ENCODE measurements at regions not wholly inside any gene's neighbourhood (a gene's known extent, or its start where the extent isn't known, plus 50 kb on each side); places are given as distances from the start of the nearest gene placed in this dataset.
"Not testable (repeated sequence)": the region's sequence is repeated elsewhere in the genome, so short reads cannot be mapped to it uniquely, and the experiment has no call there.

- 91% methylated on average over 5 of the region's 7 CpGs for WGBS (ENCODE audit: insufficient coverage)
Observed at GRCh38 chr16:60217787-60218186, 1483.7 kb upstream of the GOT2 start.

GRCh38 chr16:60214311-60214710, 1480.2 kb upstream of the GOT2 start:
- no peak for DNase-seq
- POLR2A ChIA-PET, result no interaction called here
- no peaks in the 10 kb centered on the region for H3K27me3 ChIP-seq (replicated peaks in 2 of 5; ENCODE audit: control insufficient read depth in 4 of 5, insufficient read depth in 5 of 5, low read length in 4 of 5)
- WGBS (ENCODE audit: insufficient coverage), result 100% methylated on average over 1 of the region's 1 CpG
- H3K4me1 ChIP-seq (ENCODE audit: control extremely low read depth in 1 of 4, control insufficient read depth in 4 of 4, insufficient read depth in 4 of 4, low read length in 3 of 4), result no peaks in the 10 kb centered on the region
- H3K9me3 ChIP-seq (ENCODE audit: control extremely low read depth in 1 of 5, control insufficient read depth in 4 of 5, insufficient read depth in 2 of 5, low read depth in 1 of 5, low read length in 4 of 5), result no peaks in the 10 kb centered on the region
- no peak overlapping the region for H3K27ac ChIP-seq (ENCODE audit: insufficient read depth in 1 of 2, low read depth in 1 of 2, low read length in 2 of 2, poor library complexity in 1 of 2, severe bottlenecking in 2 of 2)
- no peaks in the 10 kb centered on the region for H3K36me3 ChIP-seq (ENCODE audit: control insufficient read depth in 4 of 4, insufficient read depth in 4 of 4, low read length in 3 of 4)
- H3K4me3 ChIP-seq (ENCODE audit: control insufficient read depth in 1 of 7, extremely low read depth in 1 of 7, insufficient read depth in 4 of 7, low read depth in 2 of 7, low read length in 6 of 7), result no peak overlapping the region
- CTCF ChIA-PET, result no interaction called here

More at GRCh38 chr16:60217787-60218186, 1483.7 kb upstream of the GOT2 start:
- ChIA-PET POLR2A (no interaction called here), CTCF (no interaction called here)
- Histone ChIP-seq H3K9me3 (ENCODE audit: control extremely low read depth in 1 of 5, control insufficient read depth in 4 of 5, insufficient read depth in 2 of 5, low read depth in 1 of 5, low read length in 4 of 5) (peaks cover 0 to 7% (median 3%) of the 10 kb centered on the region in 5 experiments), H3K4me3 (ENCODE audit: control insufficient read depth in 1 of 7, extremely low read depth in 1 of 7, insufficient read depth in 4 of 7, low read depth in 2 of 7, low read length in 6 of 7) (no peak overlapping the region), H3K27me3 (replicated peaks in 2 of 5; ENCODE audit: control insufficient read depth in 4 of 5, insufficient read depth in 5 of 5, low read length in 4 of 5) (no peaks in the 10 kb centered on the region), H3K4me1 (ENCODE audit: control extremely low read depth in 1 of 4, control insufficient read depth in 4 of 4, insufficient read depth in 4 of 4, low read length in 3 of 4) (no peaks in the 10 kb centered on the region), H3K27ac (ENCODE audit: insufficient read depth in 1 of 2, low read depth in 1 of 2, low read length in 2 of 2, poor library complexity in 1 of 2, severe bottlenecking in 2 of 2) (no peak overlapping the region), H3K36me3 (ENCODE audit: control insufficient read depth in 4 of 4, insufficient read depth in 4 of 4, low read length in 3 of 4) (no peaks in the 10 kb centered on the region)
- DNase-seq, result no peak

GRCh38 chr16:60206516-60206915, 1472.4 kb upstream of the GOT2 start:
- Histone ChIP-seq H3K27ac (ENCODE audit: insufficient read depth in 1 of 2, low read depth in 1 of 2, low read length in 2 of 2, poor library complexity in 1 of 2, severe bottlenecking in 2 of 2) (no peak overlapping the region), H3K4me1 (ENCODE audit: control extremely low read depth in 1 of 4, control insufficient read depth in 4 of 4, insufficient read depth in 4 of 4, low read length in 3 of 4) (no peaks in the 10 kb centered on the region), H3K36me3 (ENCODE audit: control insufficient read depth in 4 of 4, insufficient read depth in 4 of 4, low read length in 3 of 4) (no peaks in the 10 kb centered on the region), H3K9me3 (ENCODE audit: control extremely low read depth in 1 of 5, control insufficient read depth in 4 of 5, insufficient read depth in 2 of 5, low read depth in 1 of 5, low read length in 4 of 5) (no peaks in the 10 kb centered on the region), H3K27me3 (replicated peaks in 2 of 5; ENCODE audit: control insufficient read depth in 4 of 5, insufficient read depth in 5 of 5, low read length in 4 of 5) (no peaks in the 10 kb centered on the region), H3K4me3 (ENCODE audit: control insufficient read depth in 1 of 7, extremely low read depth in 1 of 7, insufficient read depth in 4 of 7, low read depth in 2 of 7, low read length in 6 of 7) (no peak overlapping the region)
- DNase-seq, result no peak
- CTCF ChIA-PET, result no interaction called here
- no CpG with 5 or more reads among the region's 2 CpGs for WGBS (ENCODE audit: insufficient coverage)
- POLR2A ChIA-PET, result interaction anchor here (0.6 kb wide), 1 partner anchor 1229 kb away, joined by 3 read pairs; no protein-coding TSS in a partner anchor

GRCh38 chr16:60204181-60204580, 1470.1 kb upstream of the GOT2 start:
- H3K36me3 ChIP-seq (ENCODE audit: control insufficient read depth in 4 of 4, insufficient read depth in 4 of 4, low read length in 3 of 4), result no peaks in the 10 kb centered on the region
- H3K9me3 ChIP-seq (ENCODE audit: control extremely low read depth in 1 of 5, control insufficient read depth in 4 of 5, insufficient read depth in 2 of 5, low read depth in 1 of 5, low read length in 4 of 5), result no peaks in the 10 kb centered on the region
- no peak overlapping the region for H3K4me3 ChIP-seq (ENCODE audit: control insufficient read depth in 1 of 7, extremely low read depth in 1 of 7, insufficient read depth in 4 of 7, low read depth in 2 of 7, low read length in 6 of 7)
- no peak overlapping the region for H3K27ac ChIP-seq (ENCODE audit: insufficient read depth in 1 of 2, low read depth in 1 of 2, low read length in 2 of 2, poor library complexity in 1 of 2, severe bottlenecking in 2 of 2)
- no CpG with 5 or more reads among the region's 1 CpG for WGBS (ENCODE audit: insufficient coverage)
- H3K4me1 ChIP-seq (ENCODE audit: control extremely low read depth in 1 of 4, control insufficient read depth in 4 of 4, insufficient read depth in 4 of 4, low read length in 3 of 4), result no peaks in the 10 kb centered on the region
- no peaks in the 10 kb centered on the region for H3K27me3 ChIP-seq (replicated peaks in 2 of 5; ENCODE audit: control insufficient read depth in 4 of 5, insufficient read depth in 5 of 5, low read length in 4 of 5)
- CTCF ChIA-PET, result no interaction called here
- POLR2A ChIA-PET, result no interaction called here
- no peak for DNase-seq

GRCh38 chr16:60203525-60204124, 1469.5 kb upstream of the GOT2 start:
- peak; percentile 8 to 51 (median 40) for DNase-seq
- ChIA-PET CTCF (interaction anchor here (0.6 to 1.2 kb wide), 4 partner anchors 997 to 1390 kb away, joined by 3 to 5 read pairs (median 3); no protein-coding TSS in a partner anchor), POLR2A (no interaction called here)

GRCh38 chr16:60200729-60201128, 1466.6 kb upstream of the GOT2 start:
- H3K4me1 ChIP-seq (ENCODE audit: control extremely low read depth in 1 of 4, control insufficient read depth in 4 of 4, insufficient read depth in 4 of 4, low read length in 3 of 4); CTCF ChIA-PET; DNase-seq; H3K4me3 ChIP-seq (ENCODE audit: control insufficient read depth in 1 of 7, extremely low read depth in 1 of 7, insufficient read depth in 4 of 7, low read depth in 2 of 7, low read length in 6 of 7); POLR2A ChIA-PET; H3K27ac ChIP-seq (ENCODE audit: insufficient read depth in 1 of 2, low read depth in 1 of 2, low read length in 2 of 2, poor library complexity in 1 of 2, severe bottlenecking in 2 of 2); H3K36me3 ChIP-seq (ENCODE audit: control insufficient read depth in 4 of 4, insufficient read depth in 4 of 4, low read length in 3 of 4); H3K9me3 ChIP-seq (ENCODE audit: control extremely low read depth in 1 of 5, control insufficient read depth in 4 of 5, insufficient read depth in 2 of 5, low read depth in 1 of 5, low read length in 4 of 5); H3K27me3 ChIP-seq (replicated peaks in 2 of 5; ENCODE audit: control insufficient read depth in 4 of 5, insufficient read depth in 5 of 5, low read length in 4 of 5): not testable (repeated sequence)
- 100% methylated on average over 2 of the region's 6 CpGs for whole genome bisulfite sequencing (ENCODE audit: insufficient coverage)

More at GRCh38 chr16:60203525-60204124, 1469.5 kb upstream of the GOT2 start:
- no peaks in the 10 kb centered on the region for H3K4me1 ChIP-seq (ENCODE audit: control extremely low read depth in 1 of 4, control insufficient read depth in 4 of 4, insufficient read depth in 4 of 4, low read length in 3 of 4)
- H3K36me3 ChIP-seq (ENCODE audit: control insufficient read depth in 4 of 4, insufficient read depth in 4 of 4, low read length in 3 of 4), result no peaks in the 10 kb centered on the region
- WGBS (ENCODE audit: insufficient coverage), result 56% methylated on average over 1 of the region's 3 CpGs
- no peaks in the 10 kb centered on the region for H3K27me3 ChIP-seq (replicated peaks in 2 of 5; ENCODE audit: control insufficient read depth in 4 of 5, insufficient read depth in 5 of 5, low read length in 4 of 5)
- no peak overlapping the region for H3K27ac ChIP-seq (ENCODE audit: insufficient read depth in 1 of 2, low read depth in 1 of 2, low read length in 2 of 2, poor library complexity in 1 of 2, severe bottlenecking in 2 of 2)
- H3K9me3 ChIP-seq (ENCODE audit: control extremely low read depth in 1 of 5, control insufficient read depth in 4 of 5, insufficient read depth in 2 of 5, low read depth in 1 of 5, low read length in 4 of 5), result no peaks in the 10 kb centered on the region
- no peak overlapping the region for H3K4me3 ChIP-seq (ENCODE audit: control insufficient read depth in 1 of 7, extremely low read depth in 1 of 7, insufficient read depth in 4 of 7, low read depth in 2 of 7, low read length in 6 of 7)

GRCh38 chr16:60200161-60200560, 1466.0 kb upstream of the GOT2 start:
- H3K4me3 ChIP-seq (ENCODE audit: control insufficient read depth in 1 of 7, extremely low read depth in 1 of 7, insufficient read depth in 4 of 7, low read depth in 2 of 7, low read length in 6 of 7), result no peak overlapping the region
- ChIA-PET POLR2A (no interaction called here), CTCF (no interaction called here)
- no peaks in the 10 kb centered on the region for H3K27me3 ChIP-seq (replicated peaks in 2 of 5; ENCODE audit: control insufficient read depth in 4 of 5, insufficient read depth in 5 of 5, low read length in 4 of 5)
- no peaks in the 10 kb centered on the region for H3K4me1 ChIP-seq (ENCODE audit: control extremely low read depth in 1 of 4, control insufficient read depth in 4 of 4, insufficient read depth in 4 of 4, low read length in 3 of 4)
- WGBS (ENCODE audit: insufficient coverage), result 100% methylated on average over 3 of the region's 6 CpGs
- H3K9me3 ChIP-seq (ENCODE audit: control extremely low read depth in 1 of 5, control insufficient read depth in 4 of 5, insufficient read depth in 2 of 5, low read depth in 1 of 5, low read length in 4 of 5), result no peaks in the 10 kb centered on the region
- H3K36me3 ChIP-seq (ENCODE audit: control insufficient read depth in 4 of 4, insufficient read depth in 4 of 4, low read length in 3 of 4), result no peaks in the 10 kb centered on the region
- no peak for DNase-seq
- H3K27ac ChIP-seq (ENCODE audit: insufficient read depth in 1 of 2, low read depth in 1 of 2, low read length in 2 of 2, poor library complexity in 1 of 2, severe bottlenecking in 2 of 2), result no peak overlapping the region

All from common myeloid progenitor, CD34-positive (primary cell).